NB4 (cell line): ENCODE measurements at regions not wholly inside any gene's neighbourhood (a gene's known extent, or its start where the extent isn't known, plus 50 kb on each side); places are given as distances from the start of the nearest gene placed in this dataset.

Experiments
- DNase-seq: peaks from one replicate; pipeline ENCODE4 v3.0.0; 2010; ENCODE audit warnings: low read depth
- H3K4me3 ChIP-seq: one replicate; pipeline ENCODE4 v1.5.1; 2011; ENCODE audit warnings: mild to moderate bottlenecking, low read depth, low read length, moderate library complexity
- MYC ChIP-seq: IDR thresholded peaks from 2 replicates; pipeline ENCODE4 v1.6.1; 2011; ENCODE audit warnings: low read depth, low read length
- POLR2A ChIP-seq: IDR thresholded peaks from 2 replicates; pipeline ENCODE4 v1.6.1; 2011; ENCODE audit warnings: mild to moderate bottlenecking; ENCODE audit not compliant: insufficient read length; ENCODE audit errors: extremely low read depth
- TF ChIP-seq, protein P1 (sequence below): IDR thresholded peaks from 2 replicates; pipeline ENCODE4 v1.6.1; 2011; ENCODE audit warnings: low read depth, low read length
- TF ChIP-seq, protein P2 (sequence below): IDR thresholded peaks from one replicate; pipeline ENCODE4 v1.5.1; 2012; ENCODE audit warnings: low read depth, low read length

DNA sequence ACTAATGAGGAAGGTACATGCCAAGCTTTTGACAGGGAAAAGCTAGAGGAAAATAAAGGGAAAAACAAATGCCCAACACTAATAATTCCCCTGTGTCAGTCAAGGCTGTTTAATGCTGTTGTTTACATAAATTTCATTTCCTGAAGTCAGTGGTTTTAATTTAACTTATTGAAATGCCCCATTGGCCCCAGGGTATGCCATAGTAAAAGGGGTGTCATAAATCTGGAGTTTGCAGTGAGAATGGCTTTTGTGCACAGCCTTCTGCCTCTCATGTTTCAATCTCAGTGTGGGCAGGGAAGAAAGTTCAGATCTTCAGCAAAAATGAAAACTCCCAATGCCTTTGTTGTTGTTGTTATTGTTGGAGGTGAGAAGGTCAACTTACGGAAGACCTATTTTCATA is 550.1 kb upstream of the DCC start:
- TF ChIP-seq, protein P1, sequence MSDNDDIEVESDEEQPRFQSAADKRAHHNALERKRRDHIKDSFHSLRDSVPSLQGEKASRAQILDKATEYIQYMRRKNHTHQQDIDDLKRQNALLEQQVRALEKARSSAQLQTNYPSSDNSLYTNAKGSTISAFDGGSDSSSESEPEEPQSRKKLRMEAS, result no peak
- TF ChIP-seq, protein P2, sequence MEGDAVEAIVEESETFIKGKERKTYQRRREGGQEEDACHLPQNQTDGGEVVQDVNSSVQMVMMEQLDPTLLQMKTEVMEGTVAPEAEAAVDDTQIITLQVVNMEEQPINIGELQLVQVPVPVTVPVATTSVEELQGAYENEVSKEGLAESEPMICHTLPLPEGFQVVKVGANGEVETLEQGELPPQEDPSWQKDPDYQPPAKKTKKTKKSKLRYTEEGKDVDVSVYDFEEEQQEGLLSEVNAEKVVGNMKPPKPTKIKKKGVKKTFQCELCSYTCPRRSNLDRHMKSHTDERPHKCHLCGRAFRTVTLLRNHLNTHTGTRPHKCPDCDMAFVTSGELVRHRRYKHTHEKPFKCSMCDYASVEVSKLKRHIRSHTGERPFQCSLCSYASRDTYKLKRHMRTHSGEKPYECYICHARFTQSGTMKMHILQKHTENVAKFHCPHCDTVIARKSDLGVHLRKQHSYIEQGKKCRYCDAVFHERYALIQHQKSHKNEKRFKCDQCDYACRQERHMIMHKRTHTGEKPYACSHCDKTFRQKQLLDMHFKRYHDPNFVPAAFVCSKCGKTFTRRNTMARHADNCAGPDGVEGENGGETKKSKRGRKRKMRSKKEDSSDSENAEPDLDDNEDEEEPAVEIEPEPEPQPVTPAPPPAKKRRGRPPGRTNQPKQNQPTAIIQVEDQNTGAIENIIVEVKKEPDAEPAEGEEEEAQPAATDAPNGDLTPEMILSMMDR, result no peak
- TF ChIP-seq MYC (no peak), POLR2A (no peak)
- no peak for DNase-seq
- no peak overlapping the region for H3K4me3 ChIP-seq

DNA sequence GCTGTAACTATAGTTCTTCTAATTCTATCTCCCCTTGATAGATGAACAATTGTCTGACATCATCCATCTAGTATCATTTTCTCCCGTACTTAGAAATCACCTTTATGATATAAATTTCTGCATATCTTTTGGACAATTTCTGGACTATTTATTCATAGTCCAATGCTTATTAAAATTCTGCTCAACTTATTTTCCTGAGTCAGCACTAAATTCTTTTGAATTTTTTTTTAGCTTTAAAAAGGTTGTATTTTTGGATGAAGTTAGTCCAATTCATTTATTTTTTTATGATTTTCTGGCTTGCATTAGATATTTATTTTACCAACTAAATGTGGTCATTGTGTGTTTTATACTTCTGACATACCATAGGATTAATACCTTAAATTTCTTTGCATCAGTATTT is 538.5 kb upstream of the DCC start:
- no peak for DNase-seq
- TF ChIP-seq MYC (no peak), POLR2A (no peak)
- TF ChIP-seq, protein P1, result no peak
- TF ChIP-seq, protein P2, result no peak
- H3K4me3 ChIP-seq, result no peak overlapping the region

DNA sequence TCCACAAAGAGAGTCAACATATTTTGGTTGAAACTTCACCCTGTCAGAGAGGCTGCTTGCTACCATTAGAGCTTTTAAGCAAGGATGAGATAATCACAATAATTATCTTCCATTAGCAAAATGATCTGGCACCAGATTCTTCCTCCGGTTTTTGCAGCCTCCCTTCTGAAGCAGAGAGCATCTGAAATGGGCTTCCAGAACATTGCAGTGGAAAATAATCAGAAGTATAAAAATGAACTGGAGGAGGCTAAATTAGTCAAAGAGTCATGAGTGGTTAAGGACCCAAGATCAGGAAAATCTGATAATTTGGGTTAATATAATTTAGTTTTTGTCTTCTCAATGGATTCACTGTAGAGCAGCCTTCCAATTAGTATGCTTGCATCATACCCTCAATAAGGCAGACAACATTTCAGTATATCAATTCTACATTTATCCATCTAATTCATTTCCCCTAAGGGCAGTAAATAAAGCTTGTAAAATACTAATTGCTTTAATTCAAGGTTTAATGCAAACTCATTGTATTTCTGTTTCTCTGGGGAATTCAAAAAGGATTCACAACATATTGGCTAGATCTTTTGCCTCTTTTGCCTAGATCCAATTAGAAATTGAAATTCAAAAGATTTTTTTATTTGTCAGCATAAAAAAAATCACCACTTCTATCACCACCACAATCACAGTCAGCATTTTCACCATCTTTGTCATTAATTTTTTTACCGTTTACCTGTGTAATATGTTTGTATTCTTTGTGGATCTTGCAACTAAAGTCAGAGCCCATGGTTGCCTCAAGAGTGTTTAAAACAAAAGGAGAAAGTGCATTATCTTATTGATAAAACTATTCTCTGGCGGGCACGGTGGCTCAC is 537.2 kb upstream of the DCC start:
- TF ChIP-seq MYC (no peak), POLR2A (no peak)
- TF ChIP-seq, protein P1, result no peak
- TF ChIP-seq, protein P2, result no peak
- no peak for DNase-seq

DNA sequence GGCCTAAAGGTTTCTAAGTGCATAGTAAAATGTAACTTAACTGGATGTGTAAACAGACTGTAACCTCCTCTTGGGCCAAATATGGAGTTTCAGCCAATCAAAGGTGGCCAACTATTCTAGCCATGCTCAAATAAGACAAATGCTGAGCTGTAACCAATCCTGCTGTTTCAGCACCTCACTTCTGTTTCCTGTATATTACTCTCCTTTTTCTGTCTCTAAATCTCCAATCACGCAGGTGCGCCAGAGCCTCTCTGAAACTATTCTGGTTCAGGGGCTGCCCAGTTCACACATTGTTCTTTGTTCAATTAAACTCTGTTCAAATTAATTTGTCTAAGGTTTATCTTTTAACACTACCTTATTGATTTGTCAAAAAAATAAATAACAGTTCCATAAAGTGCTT is 532.7 kb upstream of the DCC start:
- DNase-seq, result no peak
- no peak overlapping the region for H3K4me3 ChIP-seq
- no peak for TF ChIP-seq POLR2A
- TF ChIP-seq, protein P2, result no peak

More for the DNA sequence above, 537.2 kb upstream of the DCC start:
- H3K4me3 ChIP-seq, result no peak overlapping the region

DNA sequence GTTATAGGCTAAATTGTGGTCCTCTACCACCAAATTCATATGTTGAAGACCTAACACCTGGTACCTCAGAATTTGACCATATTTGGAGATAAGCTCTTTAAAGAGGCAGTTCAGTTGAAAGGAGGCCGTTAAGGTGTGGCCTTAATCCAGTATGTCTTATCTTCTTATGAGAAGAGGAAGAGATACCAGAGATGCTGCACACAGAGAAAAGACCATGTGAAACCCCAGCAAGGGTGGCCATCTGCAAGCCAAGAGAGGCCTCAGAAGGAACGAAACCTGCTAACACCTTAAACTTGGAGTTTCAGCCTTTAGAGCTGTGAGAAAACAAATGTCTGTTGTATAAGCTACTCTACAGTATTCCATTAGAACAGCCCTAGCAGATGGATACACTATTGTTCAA is 528.1 kb upstream of the DCC start:
- no peak for TF ChIP-seq MYC
- TF ChIP-seq, protein P1, result no peak
- TF ChIP-seq POLR2A, result no peak
- TF ChIP-seq, protein P2, result no peak
- no peak for DNase-seq

DNA sequence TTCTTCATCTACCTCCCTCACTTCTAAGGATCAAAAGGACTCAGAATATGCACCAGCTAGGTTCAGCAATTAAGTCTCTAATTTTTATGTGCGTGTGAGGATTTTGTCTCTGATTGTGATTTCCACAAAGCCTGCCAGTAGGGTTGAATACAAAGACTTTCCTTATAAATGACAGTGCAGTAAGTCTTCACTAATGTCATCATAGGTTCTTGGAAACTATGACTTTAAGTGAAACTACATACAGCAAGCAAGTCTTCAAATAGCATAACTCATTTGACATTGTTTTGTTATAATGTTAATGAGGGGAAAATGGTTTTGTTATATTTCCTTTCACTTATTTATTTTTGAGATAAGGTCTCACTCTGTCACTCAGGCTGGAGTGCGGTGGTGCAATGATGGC is 526.3 kb upstream of the DCC start:
- DNase-seq, result no peak
- no peak overlapping the region for H3K4me3 ChIP-seq
- TF ChIP-seq, protein P1, result no peak
- TF ChIP-seq POLR2A (no peak), MYC (no peak)
- TF ChIP-seq, protein P2, result no peak

More for the DNA sequence above, 528.1 kb upstream of the DCC start:
- H3K4me3 ChIP-seq, result no peak overlapping the region
